Endothelial cell of umbilical vein (primary cell): ENCODE measurements at regions not wholly inside any gene's neighbourhood (a gene's known extent, or its start where the extent isn't known, plus 50 kb on each side); places are given as distances from the start of the nearest gene placed in this dataset.

Experiments used
- BruUV-seq: library from RNA; stranded (reverse); fragments of 400-500 nt; replicated peaks from 2 replicates; lab custom pipeline; 2021; lab: Mats Ljungman, UMichigan
- CTCF ChIA-PET: fragments of 300-600, 350-600 bp; sonication (Branson Sonifier 250); formaldehyde crosslinking; loops from one replicate; lab custom pipeline; 2021; ENCODE audit warnings: antibody characterized with exemption, inconsistent platforms; lab: Charles Lee
- POLR2A ChIA-PET: fragments of 300-600, 350-600 bp; sonication (Branson Sonifier 250); formaldehyde crosslinking; loops from one replicate; lab custom pipeline; 2021; ENCODE audit warnings: antibody characterized with exemption, inconsistent platforms; lab: Charles Lee
- DNase-seq: peaks from one replicate; pipeline ENCODE4 v3.0.0-alpha.2; 2011; ENCODE audit warnings: low read depth, low spot score
- FAIRE-seq: peaks from 2 replicates; lab custom pipeline; 2011; peaks lifted over from hg19 to GRCh38; lab: Jason Lieb, UNC
- H2AFZ ChIP-seq: 2 replicates; pipeline ENCODE4 v1.6.0; 2012; ENCODE audit warnings: low read depth, low read length, control low read depth, inconsistent platforms
- H3K27ac ChIP-seq: 2 replicates; pipeline ENCODE4 v1.5.1; 2011; ENCODE audit warnings: low read depth, mild to moderate bottlenecking, control low read depth, low read length, moderate library complexity; ENCODE audit not compliant: insufficient read depth
- H3K27me3 ChIP-seq, 2 experiments: 2 replicates each; pipeline versions ENCODE4 v1.6.0 to v1.6.1; 2011; ENCODE audit warnings: low read length in 2 of 2, mixed read lengths in 1 of 2; ENCODE audit not compliant: control insufficient read depth in 2 of 2, insufficient read depth in 2 of 2
- H3K36me3 ChIP-seq, 2 experiments: 2 replicates in 1 of 2; 3 replicates in 1 of 2; pipeline ENCODE4 v1.5.1; 2011; ENCODE audit warnings: low read length in 2 of 2, mild to moderate bottlenecking in 1 of 2, moderate library complexity in 1 of 2; ENCODE audit not compliant: control insufficient read depth in 2 of 2, insufficient read depth in 2 of 2; ENCODE audit errors: extremely low read depth in 1 of 2
- H3K4me1 ChIP-seq: 3 replicates; pipeline ENCODE4 v1.5.1; 2011; ENCODE audit warnings: mild to moderate bottlenecking, low read length; ENCODE audit not compliant: control insufficient read depth, insufficient read depth; ENCODE audit errors: extremely low read depth
- H3K4me2 ChIP-seq: 2 replicates; pipeline ENCODE4 v1.6.1; 2011; ENCODE audit warnings: low read length, control low read depth, mixed read lengths; ENCODE audit not compliant: insufficient read depth
- H3K4me3 ChIP-seq, 3 experiments: fragments of 200-600 bp in 1 of 3; sonication (generic), shearing (Covaris generic) in 1 of 3; replicated peaks in 1 of 3; 2 replicates each; pipeline ENCODE4 v1.5.1; 2011 to 2016; ENCODE audit warnings: control low read depth in 3 of 3, low read length in 3 of 3, mild to moderate bottlenecking in 2 of 3, inconsistent platforms in 1 of 3, low read depth in 1 of 3, moderate library complexity in 1 of 3; ENCODE audit not compliant: insufficient read depth in 1 of 3
- H3K79me2 ChIP-seq: 2 replicates; pipeline ENCODE4 v1.6.0; 2012; ENCODE audit warnings: low read length, inconsistent platforms; ENCODE audit not compliant: control insufficient read depth, insufficient read depth
- H3K9ac ChIP-seq: replicated peaks from 2 replicates; pipeline ENCODE3; 2011; ENCODE audit warnings: low read length, control low read depth; ENCODE audit not compliant: insufficient read depth; ENCODE audit errors: extremely low read depth
- H3K9me1 ChIP-seq: replicated peaks from 3 replicates; pipeline ENCODE4 v1.6.0; 2011; ENCODE audit warnings: mild to moderate bottlenecking, low read length; ENCODE audit not compliant: control insufficient read depth, insufficient read depth; ENCODE audit errors: extremely low read depth
- H3K9me3 ChIP-seq: replicated peaks from 2 replicates; pipeline ENCODE4 v1.5.1; 2012; ENCODE audit warnings: low read length, inconsistent platforms; ENCODE audit not compliant: control insufficient read depth, insufficient read depth
- H4K20me1 ChIP-seq: replicated peaks from 2 replicates; pipeline ENCODE3; 2011; ENCODE audit warnings: mild to moderate bottlenecking, low read length; ENCODE audit not compliant: control insufficient read depth, insufficient read depth; ENCODE audit errors: extremely low read depth
- CTCF ChIP-seq, 2 donors: IDR thresholded peaks; 1 replicate in 1 of 2; 2 replicates in 1 of 2; pipeline ENCODE4 v1.5.1; 2011; ENCODE audit warnings: low read length in 2 of 2, mild to moderate bottlenecking in 2 of 2, moderate library complexity in 2 of 2, control low read depth in 1 of 2, inconsistent platforms in 1 of 2, low read depth in 1 of 2; ENCODE audit not compliant: insufficient read depth in 1 of 2; ENCODE audit errors: extremely low read depth in 1 of 2
- EZH2 ChIP-seq: IDR thresholded peaks from 2 replicates; pipeline ENCODE4 v1.6.1; 2012; ENCODE audit warnings: borderline replicate concordance, low read depth, mild to moderate bottlenecking, moderate library complexity, low read length, inconsistent platforms; ENCODE audit not compliant: severe bottlenecking
- FOS ChIP-seq: IDR thresholded peaks from 2 replicates; pipeline ENCODE4 v1.6.1; 2011; ENCODE audit warnings: mild to moderate bottlenecking, low read length, moderate library complexity, borderline replicate concordance; ENCODE audit not compliant: insufficient read depth
- JUN ChIP-seq: IDR thresholded peaks from 2 replicates; pipeline ENCODE4 v1.6.1; 2011; ENCODE audit warnings: borderline replicate concordance, low read depth; ENCODE audit not compliant: insufficient read length, insufficient read depth
- MAX ChIP-seq: IDR thresholded peaks from 2 replicates; pipeline ENCODE4 v1.6.1; 2011; ENCODE audit not compliant: insufficient read depth, insufficient read length
- MYC ChIP-seq: IDR thresholded peaks from one replicate; pipeline ENCODE4 v1.6.1; 2011; ENCODE audit warnings: mild to moderate bottlenecking, low read depth, low read length
- POLR2A ChIP-seq: IDR thresholded peaks from 2 replicates; pipeline ENCODE4 v1.6.1; 2012; ENCODE audit warnings: low read depth, mild to moderate bottlenecking, control low read depth, low read length
- POLR2AphosphoS5 ChIP-seq: IDR thresholded peaks from 2 replicates; pipeline ENCODE4 v1.6.1; 2012; ENCODE audit warnings: low read depth, mild to moderate bottlenecking, control low read depth, low read length, moderate library complexity; ENCODE audit not compliant: insufficient read depth
- dilution Hi-C: fragments of 300-500 bp; cut with MboI; formaldehyde crosslinking; loops from one replicate; pipeline ENCODE4 v1.15.0; 2019; ENCODE audit warnings: low sequenced_read_pairs; ENCODE audit not compliant: extremely low pct_ligation_motif_present
- intact Hi-C: fragments of 100-400 bp; cut with micrococcal nuclease; formaldehyde crosslinking; loops from one replicate; pipeline ENCODE4 v1.10.0; 2022

GRCh38 chr10:28879875-28880682 is 202.8 kb downstream of the BAMBI start:
- TF ChIP-seq EZH2 (no peak), FOS (no peak), POLR2AphosphoS5 (no peak), CTCF (IDR thresholded peaks at IDR 0.05; ENCODE audit: extremely low read depth in 1 of 2, insufficient read depth in 1 of 2, low read depth in 1 of 2, low read length in 2 of 2) (no peak), POLR2A (no peak), JUN (no peak), MAX (no peak), MYC (no peak)
- H4K20me1 ChIP-seq = no peaks in the 10 kb centered on the region
- H3K4me3 ChIP-seq = no peak overlapping the region
- H3K27ac ChIP-seq = no peak overlapping the region
- dilution Hi-C loops = no loop called here
- no TSS peak for BruUV-seq
- no peaks in the 10 kb centered on the region for H3K9me3 ChIP-seq
- intact Hi-C loops = no loop called here
- no peaks in the 10 kb centered on the region for H3K79me2 ChIP-seq
- POLR2A ChIA-PET = no interaction called here
- H3K36me3 ChIP-seq = no peaks in the 10 kb centered on the region
- FAIRE-seq (no peak), DNase-seq (peak; percentile 15)
- CTCF ChIA-PET = interaction anchor here (1.2 to 1.5 kb wide), 2 partner anchors 14 to 112 kb away, joined by 3 read pairs; no protein-coding TSS in a partner anchor
- peaks cover 2% of the 10 kb centered on the region for H3K4me1 ChIP-seq
- no peak overlapping the region for H2AFZ ChIP-seq
- no peak overlapping the region for H3K9ac ChIP-seq
- peaks cover 5 to 9% of the 10 kb centered on the region in 2 experiments for H3K27me3 ChIP-seq
- no peak overlapping the region for H3K4me2 ChIP-seq
- no peaks in the 10 kb centered on the region for H3K9me1 ChIP-seq
